AG08396 (cell line): ENCODE measurements at regions not wholly inside any gene's neighbourhood (a gene's known extent, or its start where the extent isn't known, plus 50 kb on each side); places are given as distances from the start of the nearest gene placed in this dataset.

Source experiments
- DNase-seq: peaks from one replicate; pipeline ENCODE4 v3.0.0; 2012; ENCODE audit warnings: low spot score, mixed read lengths

DNA sequence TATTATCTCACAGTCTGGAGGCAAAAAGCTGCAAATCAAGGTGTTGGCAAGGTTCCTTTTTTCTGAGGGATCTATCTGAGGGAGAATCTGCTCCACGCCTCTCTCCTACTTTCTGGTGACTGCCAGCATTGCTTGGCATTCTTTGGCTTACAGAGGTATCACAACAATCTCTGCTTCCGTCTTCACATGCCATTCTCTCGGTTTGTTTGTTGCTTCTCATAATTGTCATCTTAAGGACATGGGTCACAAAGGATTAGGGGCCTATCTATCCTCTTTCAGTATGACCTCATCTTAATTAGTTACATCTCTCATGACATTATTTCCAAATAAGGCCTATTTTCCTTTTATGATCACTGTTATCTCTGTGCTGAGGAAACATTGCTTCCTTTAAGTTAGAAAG lies 345.0 kb downstream of the FOXG1 start:
- DNase-seq = no peak

DNA sequence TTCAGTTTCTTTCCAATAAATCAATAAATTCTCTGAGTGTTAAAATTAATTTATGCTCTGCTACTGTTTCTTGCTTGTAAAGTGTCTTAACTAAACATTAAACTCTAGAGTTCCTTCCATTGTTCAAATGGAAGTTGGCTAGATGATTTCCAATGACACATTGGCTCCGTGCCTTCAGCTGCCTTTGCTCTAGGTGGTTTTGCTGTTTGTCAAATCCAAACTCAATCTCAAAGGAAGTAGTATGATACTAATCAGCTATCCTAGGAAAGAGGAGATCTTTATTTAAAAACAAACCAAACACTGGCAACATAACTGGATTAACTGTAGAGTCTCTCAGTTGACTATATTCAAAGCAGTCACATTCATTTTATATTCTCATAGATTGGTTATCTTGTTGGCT lies 356.4 kb downstream of the FOXG1 start:
- DNase-seq = no peak

DNA sequence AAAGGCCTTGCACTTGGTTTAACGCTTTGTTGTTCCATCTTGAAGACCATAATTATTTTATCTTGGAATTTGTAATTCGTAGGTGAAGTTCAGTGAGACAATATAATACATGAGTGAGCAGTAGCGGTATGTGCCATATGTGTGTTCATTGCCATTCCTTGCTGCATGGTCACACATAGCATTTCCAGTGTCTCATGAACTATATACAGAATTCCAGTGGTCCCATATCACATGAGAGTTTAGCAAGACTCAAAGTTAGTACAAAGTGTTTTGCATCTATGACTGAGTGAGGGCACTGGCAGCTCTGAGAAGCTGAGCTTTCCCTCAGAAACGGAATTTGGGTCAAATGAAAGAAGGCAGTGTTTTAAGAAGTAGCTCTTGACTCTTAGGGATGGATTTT lies 359.8 kb downstream of the FOXG1 start:
- DNase-seq = peak; percentile 2

DNA sequence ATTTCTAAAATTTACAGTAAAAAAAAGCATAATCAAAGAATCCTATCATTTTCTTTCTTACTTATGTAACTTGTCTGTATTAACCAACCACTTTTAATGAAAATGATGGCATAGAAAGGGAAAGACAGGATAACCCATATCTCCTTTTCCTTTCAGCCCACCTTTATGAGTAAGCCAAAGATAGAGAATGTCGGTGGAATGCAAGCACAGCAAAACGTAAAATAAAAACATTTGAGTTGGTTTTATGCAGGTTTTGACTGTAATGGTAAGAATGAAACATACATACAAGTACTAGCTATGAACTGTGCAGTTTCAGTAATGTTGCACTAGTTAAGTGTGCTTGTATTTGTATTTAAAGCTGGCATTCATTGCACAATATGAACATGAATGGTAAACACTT lies 360.3 kb downstream of the FOXG1 start:
- DNase-seq = no peak

DNA sequence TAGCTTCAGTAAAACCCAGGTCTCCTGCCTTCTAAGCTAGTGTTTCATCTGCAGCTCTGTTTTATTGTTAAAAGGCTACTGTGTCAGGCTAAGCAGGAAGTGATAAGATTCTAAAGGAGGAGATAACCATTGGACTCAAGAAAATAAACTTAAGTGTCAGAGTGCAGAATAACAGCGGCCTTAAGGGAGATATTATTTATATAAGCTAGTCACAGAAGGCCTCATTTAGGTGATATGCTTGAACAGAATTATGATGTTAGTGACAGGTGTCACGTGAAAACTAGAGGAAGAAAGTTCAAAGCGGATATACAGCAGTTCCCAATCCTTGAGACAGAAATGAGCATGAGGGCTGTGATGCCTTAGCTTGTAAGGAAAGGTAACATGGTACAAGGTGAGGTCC lies 373.4 kb downstream of the FOXG1 start:
- DNase-seq = no peak

DNA sequence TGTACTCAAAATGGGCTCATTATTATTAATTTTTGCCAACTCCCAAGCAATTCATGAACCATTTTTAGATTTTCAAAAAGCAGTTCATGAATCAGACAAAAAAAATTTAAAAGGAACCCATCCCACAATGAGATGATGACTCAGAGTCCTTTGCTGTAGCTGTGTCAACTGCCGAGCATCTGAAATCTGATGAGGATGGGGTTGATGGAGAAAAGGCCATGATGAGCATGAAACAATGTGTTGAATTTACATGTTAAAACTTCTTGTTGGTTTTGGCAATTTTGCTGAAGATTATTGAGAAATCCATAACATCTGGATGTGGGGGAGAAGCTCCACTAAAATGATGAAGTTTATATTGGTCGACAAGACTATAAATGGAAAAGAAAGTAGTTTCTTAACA lies 378.0 kb downstream of the FOXG1 start:
- peak; percentile 56 for DNase-seq

DNA sequence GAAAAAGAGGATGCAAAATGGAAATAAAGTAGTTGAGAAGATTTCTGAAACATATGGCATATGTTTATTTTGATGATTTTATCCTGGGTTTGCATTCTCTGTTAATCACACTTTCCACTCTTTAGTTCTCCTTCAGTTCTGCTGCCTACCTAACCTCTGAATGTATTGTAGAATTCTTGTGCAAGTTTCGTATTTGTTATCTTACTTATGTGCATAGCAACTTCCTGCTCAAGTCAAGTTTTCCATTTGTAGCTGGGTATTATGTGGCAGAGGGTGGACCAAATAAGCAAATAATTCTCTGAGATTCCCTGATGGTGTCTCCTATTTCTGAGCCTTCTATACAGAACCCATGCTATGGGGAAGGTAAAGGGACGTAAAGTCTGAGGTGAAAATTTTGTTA lies 381.6 kb downstream of the FOXG1 start:
- DNase-seq = no peak

DNA sequence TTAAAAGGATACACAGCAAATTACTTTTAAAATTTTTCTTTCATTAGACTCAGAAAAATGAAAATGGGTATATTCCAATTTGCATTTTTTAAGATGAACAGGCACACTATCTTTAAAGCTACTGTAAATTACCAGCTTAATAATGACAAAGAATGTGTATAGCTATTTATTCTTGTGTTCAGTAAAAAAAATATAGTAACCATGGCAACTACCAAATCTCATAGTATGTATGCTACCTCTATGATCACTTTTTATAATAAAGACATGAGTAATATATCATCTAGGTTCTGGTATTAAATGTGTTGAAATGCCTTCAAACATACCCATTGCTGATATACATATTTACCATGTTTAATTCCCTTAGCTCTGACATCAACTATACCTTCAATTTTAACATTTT lies 383.2 kb downstream of the FOXG1 start:
- no peak for DNase-seq

DNA sequence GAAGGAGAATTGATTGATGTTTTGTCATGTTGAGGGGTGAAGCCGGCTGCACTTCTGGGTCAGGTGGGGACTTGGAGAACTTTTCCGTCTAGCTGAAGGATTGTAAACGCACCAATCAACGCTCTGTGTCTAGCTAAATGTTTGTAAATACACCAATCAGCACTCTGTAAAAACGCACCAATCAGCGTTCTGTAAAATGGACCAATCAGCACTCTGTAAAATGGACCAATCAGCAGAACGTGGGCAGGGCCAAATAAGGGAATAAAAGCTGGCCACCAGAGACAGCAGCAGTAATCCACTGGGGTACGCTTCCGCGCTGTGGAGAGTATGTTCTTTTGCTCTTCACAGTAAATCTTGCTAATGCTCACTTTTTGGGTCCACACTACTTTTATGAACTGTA lies 384.1 kb downstream of the FOXG1 start:
- no peak for DNase-seq

DNA sequence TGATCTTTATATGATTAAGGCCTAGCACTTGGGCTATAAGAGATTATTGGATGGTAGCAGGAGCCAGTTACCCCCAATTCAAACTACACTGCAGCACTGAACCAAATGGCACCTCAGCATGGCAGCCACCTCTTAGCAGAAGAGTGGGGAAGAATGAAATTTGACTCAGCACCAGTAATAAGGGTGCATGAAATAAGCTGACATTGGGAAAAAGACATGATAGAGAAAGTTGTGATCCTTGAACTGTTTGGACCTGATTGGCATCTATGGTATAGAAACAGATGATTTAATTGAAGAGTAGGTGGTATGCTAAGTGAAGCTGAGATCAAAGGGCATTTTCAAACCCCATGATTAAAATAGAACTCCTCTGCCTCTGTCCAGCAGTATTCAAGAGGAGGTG lies 389.5 kb downstream of the FOXG1 start:
- DNase-seq = no peak

DNA sequence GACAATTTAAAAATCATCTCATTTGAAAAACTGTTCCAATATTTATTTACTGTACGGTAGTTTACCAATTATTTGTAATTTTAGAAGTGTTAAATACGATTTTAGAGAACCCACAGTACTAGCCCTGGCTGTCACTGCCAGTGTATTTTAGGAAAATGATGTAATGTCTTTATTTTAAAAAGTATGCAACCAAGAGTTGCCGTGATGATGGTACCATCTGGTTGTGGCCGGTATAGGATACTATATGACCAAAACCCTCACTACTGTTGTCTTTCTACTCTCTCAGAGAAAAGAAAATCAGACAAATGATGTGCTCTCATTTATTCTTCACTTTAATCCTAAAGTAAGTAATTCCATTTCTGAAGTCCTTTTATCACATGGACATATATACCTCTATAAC lies 395.0 kb downstream of the FOXG1 start:
- no peak for DNase-seq

DNA sequence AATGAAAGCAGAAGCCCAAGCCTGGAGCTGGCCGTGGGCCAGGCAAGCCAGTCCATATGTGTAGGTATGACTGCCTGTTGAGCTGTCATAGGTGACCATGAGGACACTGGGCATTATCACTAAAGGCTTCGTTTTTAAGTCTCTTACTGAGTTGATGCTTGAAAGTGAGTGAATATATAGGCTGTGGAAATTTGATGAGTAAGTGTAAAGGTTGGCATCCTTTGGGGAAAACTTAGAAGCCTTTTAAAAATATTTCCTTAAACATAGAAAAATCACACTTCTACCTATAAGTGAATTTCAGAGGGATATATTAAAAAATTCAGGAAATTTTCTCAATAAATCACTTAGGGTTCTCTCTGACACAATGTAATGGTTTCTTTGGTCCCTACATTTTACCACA lies 396.5 kb downstream of the FOXG1 start:
- DNase-seq = no peak

DNA sequence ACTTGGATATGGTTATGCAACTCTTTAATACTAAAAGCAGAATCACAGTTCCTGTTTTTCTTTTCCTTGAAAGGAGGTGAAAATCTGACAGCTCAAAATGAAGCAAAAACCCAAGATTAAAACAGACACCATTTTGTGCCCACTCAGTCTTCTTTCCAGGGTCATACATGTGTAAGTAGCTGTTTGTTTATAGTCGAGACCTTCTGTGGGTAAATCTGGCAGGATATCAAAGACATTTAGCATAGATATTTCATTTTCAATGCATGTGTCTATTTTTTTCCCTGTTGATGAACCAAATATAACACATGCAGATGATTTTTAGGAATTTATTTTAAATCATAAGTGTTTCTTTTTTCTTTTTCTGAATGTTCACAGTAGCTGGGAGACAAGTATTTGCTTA lies 398.8 kb downstream of the FOXG1 start:
- no peak for DNase-seq

DNA sequence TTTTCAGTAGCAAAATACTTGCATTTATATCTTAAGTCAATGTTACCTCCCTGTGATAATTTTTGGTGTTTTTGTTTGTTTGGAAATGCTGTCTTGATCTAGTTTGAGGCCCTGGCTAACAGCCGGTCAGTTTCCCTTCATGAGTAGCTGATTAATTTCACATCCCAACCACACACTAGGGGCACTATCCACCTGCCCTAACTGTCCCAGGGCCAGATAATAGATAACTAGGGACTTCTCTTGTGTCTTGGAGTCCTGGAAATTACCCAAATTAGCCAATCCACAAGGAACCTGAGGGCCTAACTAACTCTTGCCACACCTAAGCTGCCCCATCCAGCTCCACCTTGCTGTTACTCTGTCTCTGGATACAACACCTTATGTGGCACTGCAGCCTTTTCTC lies 399.9 kb downstream of the FOXG1 start:
- DNase-seq = no peak

DNA sequence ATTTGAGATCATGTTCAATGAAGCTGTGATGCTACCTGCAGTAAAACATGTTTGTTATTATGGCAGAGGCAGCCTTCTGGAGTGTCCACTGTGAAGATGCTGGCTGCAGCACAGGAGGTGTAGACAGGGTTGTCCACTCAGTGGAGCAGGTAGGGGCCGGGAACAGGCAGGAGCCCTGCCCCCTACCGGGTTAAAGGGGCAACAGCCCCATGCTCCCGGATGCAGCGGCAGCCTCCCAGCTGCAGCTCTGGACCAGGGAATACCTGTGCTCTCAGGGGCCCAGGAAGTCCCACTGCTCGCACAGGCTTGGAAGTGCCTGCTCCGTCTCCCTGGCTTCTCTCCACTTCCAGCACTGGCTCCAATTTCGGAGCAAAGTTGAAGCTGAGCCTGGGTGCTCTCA lies 401.6 kb downstream of the FOXG1 start:
- DNase-seq = no peak

DNA sequence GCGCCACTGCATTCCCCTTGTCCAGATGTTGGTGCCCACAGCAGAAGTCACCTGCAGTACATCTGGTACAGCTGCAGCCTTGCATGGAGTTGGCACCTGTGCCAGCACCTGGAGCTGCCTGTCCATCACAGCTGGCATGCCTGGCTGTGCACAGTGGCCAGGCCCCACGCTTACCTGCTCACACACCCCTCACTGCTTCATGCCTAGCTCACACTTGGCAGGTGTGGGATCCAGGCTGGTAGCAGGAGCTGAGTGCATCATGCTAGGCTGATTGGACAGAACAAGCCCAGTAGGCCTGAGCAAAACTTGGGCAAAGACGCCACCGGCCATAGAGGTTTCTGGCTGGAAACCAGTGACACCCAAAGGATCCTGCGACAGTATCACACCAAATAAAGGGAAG lies 402.8 kb downstream of the FOXG1 start:
- no peak for DNase-seq

DNA sequence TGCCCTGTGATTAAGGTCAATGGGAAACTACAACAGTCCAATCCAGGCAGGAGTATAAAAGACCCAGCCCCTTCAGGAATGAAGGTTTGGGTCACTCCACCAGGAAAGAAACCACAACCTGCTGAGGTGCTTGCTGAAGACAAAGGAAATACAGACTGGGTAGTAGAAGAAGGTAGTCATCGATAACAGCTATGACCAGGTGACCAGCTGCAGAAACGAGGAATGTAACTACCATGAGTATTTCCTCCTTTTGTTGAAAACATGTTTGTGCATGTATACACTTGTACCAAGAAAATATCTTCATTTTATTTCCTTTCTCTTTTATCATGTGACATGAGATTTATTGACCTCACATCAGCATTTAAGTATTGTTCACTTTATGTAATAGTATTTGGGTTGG lies 409.1 kb downstream of the FOXG1 start:
- DNase-seq = no peak

DNA sequence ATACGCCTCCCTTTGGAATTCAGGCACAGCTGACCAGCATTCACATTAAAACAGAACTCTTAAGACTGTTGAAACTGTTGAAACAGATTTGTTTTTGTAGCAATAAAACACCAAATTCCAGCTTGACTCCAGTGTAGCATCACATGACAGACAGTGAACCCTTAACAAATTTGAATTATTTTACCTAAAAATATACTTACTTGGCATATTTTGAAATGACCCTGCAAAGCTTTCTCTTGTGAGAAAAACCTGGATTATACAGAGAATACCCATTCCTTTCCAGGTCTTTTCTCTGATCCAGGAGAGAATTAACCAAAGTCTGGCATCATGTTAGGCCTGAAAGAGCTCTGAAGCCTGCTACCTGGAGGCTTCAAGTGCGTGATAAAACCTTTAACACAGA lies 410.3 kb downstream of the FOXG1 start:
- DNase-seq = no peak

DNA sequence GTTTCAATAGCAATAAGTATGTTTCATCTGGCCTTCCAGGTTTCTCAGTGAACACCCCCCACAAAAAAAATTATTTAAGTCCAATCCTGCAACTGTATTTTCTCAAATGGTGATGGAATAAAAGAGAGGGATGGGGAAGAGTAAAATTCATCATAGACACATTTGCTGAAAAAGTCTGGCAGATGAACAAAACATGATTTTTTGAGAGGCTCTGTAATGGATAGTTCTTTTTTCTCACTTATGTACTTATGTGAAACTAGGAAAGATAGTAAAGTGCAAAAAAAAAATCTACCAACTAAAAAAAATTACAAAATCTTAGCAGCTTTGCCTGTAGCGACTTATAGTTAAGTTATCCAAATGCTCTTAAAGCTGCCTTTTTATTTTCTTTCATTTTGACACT lies 412.4 kb downstream of the FOXG1 start:
- no peak for DNase-seq

DNA sequence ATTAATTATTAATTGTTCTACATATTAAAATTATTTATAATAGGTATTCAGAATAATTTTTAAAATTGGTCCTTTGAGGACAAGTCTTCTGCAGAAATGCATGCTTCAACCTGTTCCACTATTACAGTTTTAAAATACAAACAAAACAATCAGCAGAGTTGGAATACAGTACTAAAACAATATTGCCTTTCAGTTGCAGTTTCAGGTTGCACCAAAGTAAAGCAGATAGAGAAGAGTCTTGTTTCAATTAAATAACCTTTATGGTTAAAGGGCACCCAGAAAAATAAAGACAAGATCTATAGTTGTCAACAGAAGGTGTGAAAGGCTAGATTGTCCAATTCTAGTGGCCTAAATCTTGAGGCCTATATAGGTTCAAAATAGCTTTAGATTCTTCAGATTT lies 424.5 kb downstream of the FOXG1 start:
- no peak for DNase-seq

DNA sequence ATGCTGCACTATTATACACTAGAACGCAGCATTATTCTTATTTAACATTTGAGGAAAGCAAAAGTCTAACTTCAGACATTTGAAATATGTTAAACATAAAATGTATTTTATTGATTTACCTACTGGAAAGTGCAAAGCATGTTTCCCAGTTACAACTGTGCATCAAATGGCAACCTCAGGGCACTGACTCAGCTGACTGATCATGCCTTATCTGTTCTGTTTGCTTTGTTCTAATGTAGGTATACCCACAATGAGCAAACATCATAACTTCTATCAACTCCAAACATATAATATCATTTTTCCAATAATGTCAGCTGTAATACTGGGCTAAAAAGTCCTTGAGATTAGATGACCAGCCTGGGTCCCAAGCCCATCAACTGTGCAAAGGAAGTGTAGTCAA lies 431.0 kb downstream of the FOXG1 start:
- DNase-seq = no peak

DNA sequence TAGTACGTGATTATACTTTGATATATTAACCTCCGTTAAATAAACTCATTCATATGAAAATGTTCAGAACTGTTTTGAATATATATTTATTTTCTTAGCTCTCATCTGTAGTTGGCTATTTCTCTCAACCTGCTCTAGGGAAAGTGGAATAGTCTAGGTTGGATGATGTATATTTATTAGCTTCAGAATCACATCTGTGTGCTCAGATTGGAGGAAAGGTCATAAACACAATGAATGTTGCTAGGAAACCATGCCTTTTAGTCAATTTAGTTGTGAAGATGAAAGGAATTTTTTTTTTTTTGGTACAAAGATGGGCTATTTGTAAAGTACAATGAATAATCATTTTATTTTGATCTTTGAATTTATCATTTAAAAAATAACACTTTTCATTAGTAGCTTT lies 439.1 kb downstream of the FOXG1 start:
- no peak for DNase-seq

DNA sequence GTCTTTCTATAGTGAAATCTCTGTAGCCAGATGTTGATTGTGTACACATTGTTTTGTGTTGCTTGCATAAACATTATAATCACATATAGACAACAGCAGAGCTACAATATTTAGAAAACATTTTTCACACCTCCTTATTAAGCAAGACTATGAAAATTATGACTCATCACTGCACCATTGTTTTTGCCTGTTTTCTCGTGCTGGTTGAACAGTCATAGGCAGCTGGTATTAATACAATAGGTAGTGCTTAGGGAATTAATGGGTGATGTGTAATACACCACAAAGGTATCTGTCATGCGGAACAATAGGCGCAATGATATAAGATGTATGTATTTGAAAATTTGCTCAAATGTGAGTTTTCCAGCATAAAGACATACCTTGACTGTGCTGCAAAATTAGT lies 449.3 kb downstream of the FOXG1 start:
- no peak for DNase-seq

DNA sequence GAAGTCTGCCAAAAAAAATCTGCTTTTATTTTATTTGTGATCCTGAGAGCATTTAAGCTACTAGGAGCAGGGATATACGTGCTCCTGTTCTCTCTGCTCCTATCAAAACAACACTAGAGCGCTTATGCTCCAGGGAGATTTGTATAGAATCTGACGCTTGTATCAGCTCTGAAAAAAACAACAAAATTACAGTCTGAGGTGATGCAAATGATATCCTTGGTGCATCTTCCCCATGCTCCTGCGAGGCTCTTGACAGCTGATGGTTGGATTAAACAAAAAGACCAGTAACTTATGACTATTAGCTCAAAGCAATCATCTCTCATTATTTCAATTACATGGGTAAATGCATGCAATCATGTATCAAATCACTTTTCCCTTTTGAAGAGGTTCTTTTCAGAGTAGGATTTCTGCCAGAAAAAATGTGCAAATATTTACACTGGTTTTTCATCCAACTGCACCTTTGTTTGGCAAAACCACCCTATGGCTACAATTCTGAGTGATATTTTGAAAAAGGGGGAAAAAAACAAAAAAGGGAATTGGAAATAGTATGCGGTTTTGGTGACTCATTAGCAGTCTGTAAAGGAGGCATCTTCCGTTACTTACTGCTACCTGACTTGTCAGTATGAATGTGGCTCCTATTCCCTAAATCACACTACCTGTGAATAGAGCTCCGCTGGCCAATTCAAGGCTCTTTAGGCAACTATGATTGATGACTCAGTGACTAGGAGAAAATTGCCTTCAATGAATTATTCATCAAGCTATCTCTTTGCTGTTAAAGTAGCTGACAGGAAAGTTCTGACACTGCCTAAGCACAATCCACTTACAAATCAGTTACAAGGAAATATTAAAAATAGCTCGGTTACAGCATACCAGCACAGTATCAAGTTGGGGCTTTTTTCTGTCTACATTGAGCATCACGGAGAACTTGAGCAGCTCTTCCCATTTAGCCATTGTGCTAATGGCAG lies 450.0 kb downstream of the FOXG1 start:
- DNase-seq = no peak
